ENCODE measurements at regions not wholly inside any gene's neighbourhood (a gene's known extent, or its start where the extent isn't known, plus 50 kb on each side); places are given as distances from the start of the nearest gene placed in this dataset.

GRCh38 chr9:107213080-107213479 is 70.0 kb upstream of the RAD23B start:
- DNase-seq = no peak

DNA sequence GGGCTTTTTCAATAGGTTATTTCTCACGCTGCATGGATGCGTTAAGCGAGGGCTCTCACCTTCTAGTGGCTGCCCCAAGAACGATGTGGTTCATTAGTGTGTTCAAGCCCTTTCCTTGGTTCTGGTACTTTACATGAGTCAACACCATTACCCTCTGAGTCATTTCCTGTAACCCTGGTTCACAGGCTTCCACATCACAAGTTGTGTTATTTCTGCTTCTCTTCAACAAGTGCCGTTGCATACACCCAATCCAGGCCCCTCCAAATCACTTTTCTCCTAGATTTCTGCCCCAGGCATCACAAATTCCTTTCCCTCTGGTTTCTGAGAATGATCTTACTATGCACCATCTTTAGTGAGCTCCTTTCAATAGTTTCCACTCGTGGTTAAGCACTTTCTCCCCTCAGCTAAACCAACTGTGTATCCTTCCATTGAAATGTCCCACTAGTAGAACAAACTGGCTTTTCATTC is 69.5 kb upstream of the RAD23B start:
- DNase-seq = no peak

DNA sequence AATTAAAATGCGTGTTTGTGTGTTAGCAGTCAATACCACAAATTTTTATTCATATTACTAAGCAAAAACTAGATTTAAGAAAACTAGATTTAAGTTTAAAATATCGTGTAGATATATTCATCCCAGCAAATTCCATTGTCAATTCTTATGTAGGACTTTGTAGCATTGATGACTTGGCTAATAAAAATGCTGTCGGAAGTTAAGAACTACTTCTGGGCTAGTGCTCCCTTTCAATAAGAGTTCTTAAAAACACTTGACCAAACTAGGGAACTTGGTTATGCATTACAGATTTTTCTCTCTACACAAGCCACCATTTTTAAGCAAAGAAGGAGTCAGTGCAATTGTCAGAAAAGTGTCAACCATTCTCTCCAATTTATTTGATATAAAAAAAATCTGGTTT is 68.7 kb upstream of the RAD23B start:
- no peak for DNase-seq

- no peak for DNase-seq
Measured at GRCh38 chr9:107214915-107215314, 68.2 kb upstream of the RAD23B start.

DNA sequence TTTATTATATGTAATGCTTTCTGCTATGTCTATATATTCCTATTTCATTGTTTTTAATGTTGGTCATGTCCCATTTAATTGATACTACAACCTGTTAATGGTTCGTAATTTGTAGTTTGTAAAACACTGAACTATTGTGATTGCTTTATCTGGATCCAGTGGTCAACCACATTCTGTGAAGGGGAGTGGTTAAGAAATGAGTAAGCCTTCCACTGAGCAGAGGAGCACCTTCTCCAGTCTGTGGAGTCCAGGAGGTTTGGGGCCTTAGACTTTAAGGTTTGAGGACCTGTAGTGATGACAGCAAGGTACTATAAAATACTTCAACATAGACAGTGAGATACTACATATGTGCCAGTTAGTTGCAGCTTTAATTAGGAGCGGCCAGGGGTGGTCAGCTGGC is 67.7 kb upstream of the RAD23B start:
- no peak for DNase-seq

GRCh38 chr9:107216329-107216728 is 66.8 kb upstream of the RAD23B start:
- DNase-seq = no peak

GRCh38 chr9:107218829-107219485 is 64.1 kb upstream of the RAD23B start:
- DNase-seq = no peak

DNA sequence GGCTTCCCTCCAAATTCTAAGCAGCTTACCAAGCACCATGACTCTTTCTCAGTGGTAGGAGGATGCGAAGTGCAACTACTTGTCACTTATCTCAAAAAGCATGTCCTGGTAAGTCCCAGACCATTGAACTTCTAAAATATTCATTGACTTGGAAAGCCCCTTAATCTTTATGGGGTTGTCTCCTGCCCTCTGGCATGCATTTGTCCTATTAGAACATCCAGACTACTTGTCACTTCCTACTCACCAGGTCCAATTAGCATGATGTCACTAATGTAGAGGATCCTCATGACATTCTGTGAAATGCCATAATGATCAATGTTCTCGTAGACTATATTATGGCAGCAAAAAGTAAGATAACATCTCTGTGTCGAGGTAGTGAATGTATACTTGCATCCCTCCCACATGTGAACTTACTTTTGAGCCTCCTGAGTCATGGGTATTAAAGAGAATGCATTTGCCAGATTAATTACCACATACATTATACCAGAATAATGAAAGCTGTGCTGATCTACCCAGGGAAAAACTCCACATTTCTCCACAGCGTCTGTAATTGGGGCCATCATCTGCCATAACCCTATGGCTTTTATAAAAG is 63.5 kb upstream of the RAD23B start:
- DNase-seq = no peak

- DNase-seq = no peak
Measured at GRCh38 chr9:107221321-107221720, 61.8 kb upstream of the RAD23B start.

DNA sequence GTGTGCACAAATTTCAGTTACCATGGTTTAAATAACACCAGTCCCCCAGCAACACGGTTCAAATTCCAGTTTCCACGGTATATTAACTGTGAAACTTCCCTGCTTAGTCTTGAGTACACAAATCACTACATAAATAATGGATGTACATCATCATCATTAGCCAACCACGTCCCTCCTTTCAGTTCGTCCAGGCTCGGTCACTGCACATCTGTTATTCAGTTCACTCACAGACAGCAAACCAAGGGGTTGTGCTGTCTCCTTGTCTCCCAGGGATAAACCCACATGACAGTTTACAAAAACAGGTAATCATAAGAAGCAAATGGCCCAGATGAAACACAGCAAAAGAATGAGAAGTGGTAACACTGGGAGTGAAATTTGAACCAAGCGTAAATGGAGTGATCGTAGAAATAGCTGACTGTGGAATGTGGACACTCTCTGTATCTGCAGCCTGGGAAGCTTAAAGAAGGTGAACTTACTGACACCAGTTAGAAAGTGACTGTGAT is 61.0 kb upstream of the RAD23B start:
- DNase-seq = no peak

DNA sequence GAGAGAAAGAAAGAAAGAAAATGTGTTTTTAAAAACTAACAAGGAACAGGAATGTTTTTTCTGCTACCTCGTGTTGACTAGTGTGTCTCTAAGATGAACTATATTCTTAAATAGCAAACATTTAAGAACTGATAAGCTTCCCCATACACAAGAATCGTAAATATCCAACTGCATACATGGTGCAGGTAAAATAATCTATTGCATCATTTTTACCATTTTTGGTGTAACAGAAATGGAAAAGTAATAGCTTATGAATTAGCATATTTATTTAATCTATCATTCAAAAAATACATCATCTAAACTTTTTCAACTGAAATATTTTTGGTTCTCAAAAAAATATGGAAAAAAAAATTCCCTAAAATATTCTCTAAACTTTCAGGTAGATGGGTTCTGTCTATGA is 59.7 kb upstream of the RAD23B start:
- DNase-seq = no peak

GRCh38 chr9:107224252-107224651 is 58.8 kb upstream of the RAD23B start:
- no peak for DNase-seq

- no peak for DNase-seq
Measured at GRCh38 chr9:107226421-107226820, 56.7 kb upstream of the RAD23B start.

- DNase-seq = no peak
Measured at GRCh38 chr9:107227774-107228173, 55.3 kb upstream of the RAD23B start.

- peak; percentile 15 for DNase-seq
Measured at GRCh38 chr9:107228496-107229039, 54.5 kb upstream of the RAD23B start.

- no peak for DNase-seq
Measured at GRCh38 chr9:107229241-107229741, 53.8 kb upstream of the RAD23B start.

Data from NCI-H2171 (cell line).